ENCODE measurements at regions not wholly inside any gene's neighbourhood (a gene's known extent, or its start where the extent isn't known, plus 50 kb on each side); places are given as distances from the start of the nearest gene placed in this dataset.

DNA sequence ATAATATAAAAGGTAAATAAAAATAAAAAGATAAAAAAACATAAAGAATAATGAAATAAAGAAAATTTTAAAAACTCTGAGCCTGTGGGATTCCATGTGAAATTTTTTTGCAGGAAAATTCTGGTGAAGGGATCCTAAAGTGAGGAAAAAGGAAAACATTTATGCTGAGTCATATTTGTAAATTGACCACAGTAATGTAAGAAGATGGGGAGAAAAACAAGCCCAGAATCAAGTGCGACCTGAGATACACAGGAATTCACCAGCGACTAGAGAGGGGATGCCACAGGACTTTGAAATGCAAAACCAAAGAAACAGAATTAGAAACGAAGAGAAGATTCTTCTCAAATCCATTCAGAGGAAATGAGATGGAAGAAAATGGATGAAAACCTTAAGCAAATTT lies 133.8 kb upstream of the PFKP start:
- TF ChIP-seq, protein P1, sequence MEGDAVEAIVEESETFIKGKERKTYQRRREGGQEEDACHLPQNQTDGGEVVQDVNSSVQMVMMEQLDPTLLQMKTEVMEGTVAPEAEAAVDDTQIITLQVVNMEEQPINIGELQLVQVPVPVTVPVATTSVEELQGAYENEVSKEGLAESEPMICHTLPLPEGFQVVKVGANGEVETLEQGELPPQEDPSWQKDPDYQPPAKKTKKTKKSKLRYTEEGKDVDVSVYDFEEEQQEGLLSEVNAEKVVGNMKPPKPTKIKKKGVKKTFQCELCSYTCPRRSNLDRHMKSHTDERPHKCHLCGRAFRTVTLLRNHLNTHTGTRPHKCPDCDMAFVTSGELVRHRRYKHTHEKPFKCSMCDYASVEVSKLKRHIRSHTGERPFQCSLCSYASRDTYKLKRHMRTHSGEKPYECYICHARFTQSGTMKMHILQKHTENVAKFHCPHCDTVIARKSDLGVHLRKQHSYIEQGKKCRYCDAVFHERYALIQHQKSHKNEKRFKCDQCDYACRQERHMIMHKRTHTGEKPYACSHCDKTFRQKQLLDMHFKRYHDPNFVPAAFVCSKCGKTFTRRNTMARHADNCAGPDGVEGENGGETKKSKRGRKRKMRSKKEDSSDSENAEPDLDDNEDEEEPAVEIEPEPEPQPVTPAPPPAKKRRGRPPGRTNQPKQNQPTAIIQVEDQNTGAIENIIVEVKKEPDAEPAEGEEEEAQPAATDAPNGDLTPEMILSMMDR (IDR thresholded peaks at IDR 0.05; ENCODE audit: borderline replicate concordance, extremely low read depth, low read length, poor library complexity, severe bottlenecking): no peak
- no peak for TF ChIP-seq EZH2 (IDR thresholded peaks at IDR 0.05; ENCODE audit: borderline replicate concordance, low read depth, low read length, severe bottlenecking)

Data from DND-41 (cell line).